Prostate gland (tissue), 2 donors: ENCODE measurements at regions not wholly inside any gene's neighbourhood (a gene's known extent, or its start where the extent isn't known, plus 50 kb on each side); places are given as distances from the start of the nearest gene placed in this dataset.

Source experiments
- DNase-seq: peaks from one replicate; pipeline ENCODE4 v3.0.0-alpha.2; 2019; ENCODE audit warnings: low spot score
- H3K27ac ChIP-seq, 2 donors: fragments of 200-600 bp; sonication (generic); 2 replicates each; pipeline ENCODE4 v1.5.1; 2017 to 2019
- H3K27me3 ChIP-seq: fragments of 200-600 bp; sonication (generic); replicated peaks from 2 replicates; pipeline ENCODE4 v1.5.1; 2019; ENCODE audit not compliant: insufficient read depth
- H3K36me3 ChIP-seq, 2 donors: fragments of 200-600 bp; sonication (generic); 1 replicate in 1 of 2; 2 replicates in 1 of 2; pipeline versions ENCODE4 v1.5.1 to v1.8.1; 2017 to 2019
- H3K4me1 ChIP-seq: fragments of 200-600 bp; sonication (generic); replicated peaks from 2 replicates; pipeline ENCODE4 v1.5.1; 2019
- H3K4me3 ChIP-seq, 2 donors: fragments of 200-600 bp; sonication (generic); 2 replicates each; pipeline ENCODE4 v1.5.1; 2017 to 2019
- H3K9me3 ChIP-seq: fragments of 200-600 bp; sonication (generic); 2 replicates; pipeline ENCODE4 v1.5.1; 2017
- POLR2A ChIP-seq: fragments of 450-650 bp; IDR thresholded peaks from one replicate; pipeline ENCODE4 v1.6.1; 2016; ENCODE audit warnings: antibody characterized with exemption, mild to moderate bottlenecking
- POLR2AphosphoS5 ChIP-seq: sonication (generic); formaldehyde crosslinking; IDR thresholded peaks from one replicate; pipeline ENCODE4 v1.6.1; 2017; ENCODE audit warnings: antibody characterized with exemption
- WGBS: methylation state at CpG from one replicate; pipeline ENCODE4 v1.1.5; 2018; 5-methylcytosine and 5-hydroxymethylcytosine counted together
- intact Hi-C: fragments of 100-400 bp; cut with DNase I; formaldehyde crosslinking; loops from one replicate; pipeline ENCODE4 v1.14.2; 2022
- TF ChIP-seq, protein P1 (sequence below), 4 experiments: fragments of 200-600 bp in 2 of 4; fragments of 450-650 bp in 2 of 4; sonication (generic) in 2 of 4; IDR thresholded peaks; 1 replicate in 3 of 4; 2 replicates in 1 of 4; pipeline ENCODE4 v1.5.1; 2016 to 2019; ENCODE audit warnings: antibody characterized with exemption in 4 of 4, mild to moderate bottlenecking in 2 of 4, moderate library complexity in 2 of 4

DNA sequence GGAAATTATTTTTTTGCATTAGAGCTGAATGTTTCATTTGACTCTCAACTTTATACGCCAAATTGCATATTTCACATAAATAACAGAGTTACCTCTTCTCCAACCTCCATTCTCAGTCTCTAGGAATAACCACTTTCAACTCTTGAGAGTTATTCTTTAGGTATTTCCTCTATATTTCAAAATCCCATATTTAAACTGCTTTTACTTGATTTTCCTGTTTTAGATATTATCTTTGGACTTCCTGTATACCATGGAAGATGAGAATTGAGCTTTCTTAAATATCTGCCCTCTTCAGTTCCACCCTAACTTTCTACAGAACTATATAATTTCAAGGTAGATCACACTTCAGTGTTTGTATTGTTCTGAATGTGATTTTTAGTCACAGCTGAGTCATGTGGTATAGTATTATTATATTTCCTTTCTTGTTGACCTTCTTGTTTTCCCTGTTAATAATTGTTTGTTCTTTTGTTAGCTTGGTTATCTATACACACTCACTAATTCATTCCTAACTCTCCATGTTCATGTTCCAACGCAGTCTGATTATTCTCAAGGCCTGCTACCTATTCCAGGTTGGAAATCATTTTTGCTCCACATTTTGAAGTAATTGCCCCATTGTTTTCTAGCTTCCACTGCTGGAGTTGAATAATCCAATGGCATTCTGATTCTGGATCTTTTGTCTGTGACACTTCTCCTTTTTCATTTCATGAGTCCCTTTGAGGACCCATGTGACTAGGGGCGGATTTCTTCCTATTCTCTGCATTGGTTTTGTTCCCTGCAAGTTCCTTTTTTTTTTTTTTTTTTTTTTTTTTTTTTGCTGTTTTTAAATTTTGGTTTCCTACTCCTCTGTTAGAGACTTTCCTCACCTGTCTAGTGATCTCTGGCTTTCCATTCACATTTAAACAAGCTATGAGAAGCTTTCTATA lies 156.8 kb upstream of the RBMS1 start:
- Histone ChIP-seq H3K4me1 (peaks cover 4% of the 10 kb centered on the region), H3K9me3 (no peaks in the 10 kb centered on the region), H3K4me3 (no peak overlapping the region), H3K27me3 (no peaks in the 10 kb centered on the region), H3K27ac (no peak overlapping the region), H3K36me3 (no peaks in the 10 kb centered on the region)
- no peak for DNase-seq
- 41% methylated on average over 3 of the region's 3 CpGs for WGBS
- TF ChIP-seq POLR2AphosphoS5 = no peak
- TF ChIP-seq POLR2A = no peak
- TF ChIP-seq, protein P1, sequence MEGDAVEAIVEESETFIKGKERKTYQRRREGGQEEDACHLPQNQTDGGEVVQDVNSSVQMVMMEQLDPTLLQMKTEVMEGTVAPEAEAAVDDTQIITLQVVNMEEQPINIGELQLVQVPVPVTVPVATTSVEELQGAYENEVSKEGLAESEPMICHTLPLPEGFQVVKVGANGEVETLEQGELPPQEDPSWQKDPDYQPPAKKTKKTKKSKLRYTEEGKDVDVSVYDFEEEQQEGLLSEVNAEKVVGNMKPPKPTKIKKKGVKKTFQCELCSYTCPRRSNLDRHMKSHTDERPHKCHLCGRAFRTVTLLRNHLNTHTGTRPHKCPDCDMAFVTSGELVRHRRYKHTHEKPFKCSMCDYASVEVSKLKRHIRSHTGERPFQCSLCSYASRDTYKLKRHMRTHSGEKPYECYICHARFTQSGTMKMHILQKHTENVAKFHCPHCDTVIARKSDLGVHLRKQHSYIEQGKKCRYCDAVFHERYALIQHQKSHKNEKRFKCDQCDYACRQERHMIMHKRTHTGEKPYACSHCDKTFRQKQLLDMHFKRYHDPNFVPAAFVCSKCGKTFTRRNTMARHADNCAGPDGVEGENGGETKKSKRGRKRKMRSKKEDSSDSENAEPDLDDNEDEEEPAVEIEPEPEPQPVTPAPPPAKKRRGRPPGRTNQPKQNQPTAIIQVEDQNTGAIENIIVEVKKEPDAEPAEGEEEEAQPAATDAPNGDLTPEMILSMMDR (IDR thresholded peaks at IDR 0.05) = no peak
- intact Hi-C loops = no loop called here

GRCh38 chr2:160651416-160652200 lies 158.0 kb upstream of the RBMS1 start:
- TF ChIP-seq POLR2A (no peak), POLR2AphosphoS5 (no peak)
- TF ChIP-seq, protein P1 (IDR thresholded peaks at IDR 0.05) = no peak
- DNase-seq = no peak
- H3K27me3 ChIP-seq = no peaks in the 10 kb centered on the region
- no peaks in the 10 kb centered on the region for H3K9me3 ChIP-seq
- H3K4me1 ChIP-seq = peaks cover 4% of the 10 kb centered on the region
- intact Hi-C loops = no loop called here
- WGBS = 84% methylated on average over 4 of the region's 4 CpGs
- no peak overlapping the region for H3K27ac ChIP-seq
- H3K36me3 ChIP-seq = no peaks in the 10 kb centered on the region
- no peak overlapping the region for H3K4me3 ChIP-seq

DNA sequence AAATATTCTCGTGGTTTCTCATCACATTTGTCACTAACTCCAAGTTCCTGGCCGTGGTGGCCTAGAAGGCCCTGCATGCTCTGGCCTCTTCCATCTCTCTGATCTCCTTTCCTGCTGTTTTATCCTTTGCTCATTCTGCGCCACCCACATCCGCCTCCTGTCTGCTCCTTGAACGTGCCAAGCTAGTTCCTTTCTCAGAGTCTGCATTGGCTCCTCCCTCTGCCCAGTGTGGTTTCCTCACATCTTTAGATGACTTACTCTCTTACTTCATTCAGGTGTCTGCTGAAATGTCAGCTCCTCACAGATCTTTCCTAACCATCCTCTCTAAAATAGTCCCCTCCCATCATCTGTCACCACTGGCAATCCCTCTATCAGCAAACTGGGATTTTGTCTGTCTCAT lies 158.6 kb upstream of the RBMS1 start:
- Histone ChIP-seq H3K4me1 (peaks cover 4% of the 10 kb centered on the region), H3K27ac (no peak overlapping the region), H3K4me3 (no peak overlapping the region), H3K36me3 (no peaks in the 10 kb centered on the region), H3K27me3 (no peaks in the 10 kb centered on the region), H3K9me3 (no peaks in the 10 kb centered on the region)
- WGBS = 68% methylated on average over 5 of the region's 5 CpGs
- intact Hi-C loops = no loop called here
- DNase-seq = no peak
- TF ChIP-seq POLR2AphosphoS5 = no peak
- no peak for TF ChIP-seq POLR2A
- TF ChIP-seq, protein P1 (IDR thresholded peaks at IDR 0.05) = no peak

- intact Hi-C loops = no loop called here
- no peak overlapping the region for H3K4me3 ChIP-seq
- no peak for DNase-seq
- 73% methylated on average over 1 of the region's 1 CpG for WGBS
- no peak overlapping the region for H3K27ac ChIP-seq
- H3K9me3 ChIP-seq = no peaks in the 10 kb centered on the region
- no peaks in the 10 kb centered on the region for H3K27me3 ChIP-seq
- H3K36me3 ChIP-seq = no peaks in the 10 kb centered on the region
- no peaks in the 10 kb centered on the region for H3K4me1 ChIP-seq
- no peak for TF ChIP-seq POLR2AphosphoS5
- TF ChIP-seq POLR2A = no peak
- TF ChIP-seq, protein P1 (IDR thresholded peaks at IDR 0.05) = no peak
Measured at GRCh38 chr2:160657196-160657595, 163.6 kb upstream of the RBMS1 start.
